ENCODE measurements at regions not wholly inside any gene's neighbourhood (a gene's known extent, or its start where the extent isn't known, plus 50 kb on each side); places are given as distances from the start of the nearest gene placed in this dataset.

GRCh38 chr14:104470588-104470987 is 109.0 kb upstream of the C14orf180 start:
- TF ChIP-seq GATA3 (IDR thresholded peaks at IDR 0.05; ENCODE audit: low read depth, low read length): no peak
- no peak for TF ChIP-seq GATA2 (IDR thresholded peaks at IDR 0.05; ENCODE audit: low read depth, low read length)
